HT1080 (cell line): ENCODE measurements at regions not wholly inside any gene's neighbourhood (a gene's known extent, or its start where the extent isn't known, plus 50 kb on each side); places are given as distances from the start of the nearest gene placed in this dataset.
"Not testable (repeated sequence)": the region's sequence is repeated elsewhere in the genome, so short reads cannot be mapped to it uniquely, and the experiment has no call there.

Experiments used
- DNase-seq: peaks from one replicate; pipeline ENCODE4 v3.0.0-alpha.2; 2015; ENCODE audit warnings: low read depth

- DNase-seq: not testable (repeated sequence)
Observed at GRCh38 chrY:17511984-17512383, 368.0 kb downstream of the CDY2B start.

GRCh38 chrY:17511476-17511875 is 368.5 kb downstream of the CDY2B start:
- DNase-seq: not testable (repeated sequence)

GRCh38 chrY:17505834-17506233 is 374.2 kb downstream of the CDY2B start:
- DNase-seq: not testable (repeated sequence)

GRCh38 chrY:17484763-17485162 is 395.3 kb downstream of the CDY2B start:
- not testable (repeated sequence) for DNase-seq

GRCh38 chrY:17484157-17484556 is 395.9 kb downstream of the CDY2B start:
- not testable (repeated sequence) for DNase-seq

- DNase-seq: not testable (repeated sequence)
Observed at GRCh38 chrY:17481389-17482022, 398.5 kb downstream of the CDY2B start.

GRCh38 chrY:17472068-17472467 is 408.0 kb downstream of the CDY2B start:
- not testable (repeated sequence) for DNase-seq

- DNase-seq: not testable (repeated sequence)
Observed at GRCh38 chrY:17459753-17460152, 420.3 kb downstream of the CDY2B start.

GRCh38 chrY:17430570-17431166 is 449.4 kb downstream of the CDY2B start:
- DNase-seq: peak; percentile 0

- DNase-seq: peak; percentile 71
Observed at GRCh38 chrY:17398336-17399072, 481.5 kb downstream of the CDY2B start.

GRCh38 chrY:17397659-17398058 is 482.4 kb downstream of the CDY2B start:
- DNase-seq: no peak

- peak; percentile 2 for DNase-seq
Observed at GRCh38 chrY:17381431-17382070, 498.5 kb downstream of the CDY2B start.

GRCh38 chrY:17378326-17378725 is 501.7 kb downstream of the CDY2B start:
- DNase-seq: no peak

- DNase-seq: no peak
Observed at GRCh38 chrY:17368413-17368812, 511.6 kb downstream of the CDY2B start.

- DNase-seq: no peak
Observed at GRCh38 chrY:17366400-17366799, 513.6 kb downstream of the CDY2B start.

- no peak for DNase-seq
Observed at GRCh38 chrY:17339028-17339427, 541.0 kb downstream of the CDY2B start.

- DNase-seq: no peak
Observed at GRCh38 chrY:17330733-17331132, 549.3 kb downstream of the CDY2B start.

GRCh38 chrY:17319916-17320315 is 560.1 kb downstream of the CDY2B start:
- DNase-seq: peak; percentile 43

- peak; percentile 1 for DNase-seq
Observed at GRCh38 chrY:17318631-17319030, 561.4 kb downstream of the CDY2B start.

- DNase-seq: no peak
Observed at GRCh38 chrY:17277056-17277455, 603.0 kb downstream of the CDY2B start.

GRCh38 chrY:17259497-17259896 is 620.5 kb downstream of the CDY2B start:
- no peak for DNase-seq

- DNase-seq: peak; percentile 77
Observed at GRCh38 chrY:17238406-17238805, 641.6 kb downstream of the CDY2B start.
